ENCODE measurements at regions not wholly inside any gene's neighbourhood (a gene's known extent, or its start where the extent isn't known, plus 50 kb on each side); places are given as distances from the start of the nearest gene placed in this dataset.

- TF ChIP-seq HDGF (IDR thresholded peaks at IDR 0.05; ENCODE audit: borderline replicate concordance) (no peak), L3MBTL2 (conservative IDR thresholded peaks at IDR 0.05) (no peak), FOXM1 (IDR thresholded peaks at IDR 0.05; ENCODE audit: borderline replicate concordance) (no peak), TARDBP (IDR thresholded peaks at IDR 0.05) (no peak), ARNT (IDR thresholded peaks at IDR 0.05) (no peak), ELF4 (IDR thresholded peaks at IDR 0.05) (no peak), FOXK2 (IDR thresholded peaks at IDR 0.05) (no peak), SP1 (IDR thresholded peaks at IDR 0.05) (no peak)
- ChIA-PET POLR2A (no interaction called here), CTCF (no interaction called here)
- no peak for DNase-seq (ENCODE audit: extremely low spot score)
These were observed 138.8 kb upstream of the IL15 start for GRCh38 chr4:141497627-141498026.

DNA sequence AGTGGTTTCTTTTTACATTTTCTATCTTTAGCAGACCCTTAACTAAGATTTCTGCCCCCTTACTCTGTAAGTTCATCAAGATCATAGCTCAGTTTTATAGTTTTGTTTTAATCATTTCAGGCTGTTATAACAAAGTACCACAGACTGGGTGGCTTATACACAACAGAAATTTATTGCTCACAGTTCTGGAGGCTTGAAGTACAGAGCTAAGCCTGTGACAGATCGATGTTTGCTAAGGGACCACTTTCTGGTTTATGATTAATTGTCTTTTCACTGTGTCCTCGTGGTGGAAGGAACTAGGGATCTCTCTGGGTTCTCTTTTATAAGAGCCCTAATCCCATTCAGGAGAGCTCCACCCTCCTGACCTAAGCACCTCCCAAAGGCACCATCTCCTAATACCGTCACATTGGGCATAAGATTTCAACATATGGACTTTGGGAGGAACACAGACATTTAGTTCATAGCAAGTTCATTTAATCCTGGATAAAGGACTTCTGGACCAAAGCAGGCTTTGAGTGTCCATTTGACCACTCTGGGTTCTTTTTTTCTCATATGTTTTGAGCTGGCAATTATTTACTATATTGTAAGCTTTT is 137.0 kb upstream of the IL15 start:
- POLR2A ChIA-PET, result no interaction called here
- CTCF ChIA-PET, result interaction anchor here (0.5 to 0.6 kb wide), 2 partner anchors 147 to 1139 kb away, joined by 3 read pairs; no protein-coding TSS in a partner anchor
- no peak for DNase-seq (ENCODE audit: extremely low spot score)
- TF ChIP-seq FOXM1 (IDR thresholded peaks at IDR 0.05; ENCODE audit: borderline replicate concordance) (no peak), ZNF384 (IDR thresholded peaks at IDR 0.05) (no peak)

DNA sequence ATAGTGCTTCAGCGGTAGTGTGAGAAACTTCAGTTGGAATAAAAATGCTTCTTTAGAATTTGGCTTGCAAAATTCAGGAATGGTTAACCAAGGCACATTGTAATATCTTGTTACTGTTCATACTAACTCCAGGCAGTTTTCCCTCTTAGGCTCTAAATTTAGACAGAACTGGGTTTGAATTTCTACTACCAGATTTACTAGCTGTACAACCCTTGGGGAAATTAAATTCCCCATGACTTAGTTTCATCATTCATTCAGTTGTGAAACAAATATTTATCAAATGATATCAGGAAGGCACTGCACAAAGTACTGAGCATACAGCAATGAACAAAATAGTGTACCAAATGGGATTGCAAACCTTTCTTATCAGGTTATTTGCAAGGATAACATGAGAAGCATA is 135.0 kb upstream of the IL15 start:
- no peak for TF ChIP-seq TARDBP (IDR thresholded peaks at IDR 0.05)
- no peak for TF ChIP-seq LEF1 (IDR thresholded peaks at IDR 0.05; ENCODE audit: borderline replicate concordance)
- no peak for TF ChIP-seq FOXM1 (IDR thresholded peaks at IDR 0.05; ENCODE audit: borderline replicate concordance)
- no peak for TF ChIP-seq FOXK2 (IDR thresholded peaks at IDR 0.05)
- TF ChIP-seq ZNF384 (IDR thresholded peaks at IDR 0.05), result no peak
- no peak for TF ChIP-seq HDGF (IDR thresholded peaks at IDR 0.05; ENCODE audit: borderline replicate concordance)
- no peak for TF ChIP-seq BHLHE40 (IDR thresholded peaks at IDR 0.05; ENCODE audit: borderline replicate concordance)
- no peak for TF ChIP-seq ARNT (IDR thresholded peaks at IDR 0.05)
- no peak for TF ChIP-seq SUZ12 (IDR thresholded peaks at IDR 0.05)
- ChIA-PET CTCF (no interaction called here), POLR2A (no interaction called here)
- DNase-seq (ENCODE audit: extremely low spot score), result no peak

DNA sequence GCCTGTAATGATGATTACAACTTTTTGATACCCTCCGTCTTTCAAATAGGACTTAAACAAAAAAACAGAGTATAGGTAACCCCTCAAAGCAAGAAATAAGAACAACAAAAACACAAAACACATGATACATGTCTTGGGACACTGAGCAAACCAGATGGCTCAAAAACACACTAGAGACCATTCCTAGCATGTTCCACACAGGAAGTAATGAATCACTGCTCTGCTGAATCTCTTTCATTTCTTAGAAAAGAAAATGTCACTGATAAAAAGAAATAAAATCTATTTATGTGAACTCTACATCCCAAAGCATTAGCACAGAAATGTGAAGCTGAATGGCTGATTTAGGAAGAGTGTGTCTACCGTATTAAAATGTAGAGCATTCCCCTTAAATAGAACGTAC is 134.5 kb upstream of the IL15 start:
- TF ChIP-seq ARNT (IDR thresholded peaks at IDR 0.05) (no peak), TARDBP (IDR thresholded peaks at IDR 0.05) (no peak), HDGF (IDR thresholded peaks at IDR 0.05; ENCODE audit: borderline replicate concordance) (no peak), PKNOX1 (IDR thresholded peaks at IDR 0.05) (no peak)
- ChIA-PET CTCF (no interaction called here), POLR2A (no interaction called here)
- DNase-seq (ENCODE audit: extremely low spot score), result no peak

- POLR2A ChIA-PET, result no interaction called here
- CTCF ChIA-PET, result no interaction called here
- no peak for TF ChIP-seq TARDBP (IDR thresholded peaks at IDR 0.05)
- TF ChIP-seq FOXK2 (IDR thresholded peaks at IDR 0.05), result no peak
- no peak for TF ChIP-seq ELF4 (IDR thresholded peaks at IDR 0.05)
- TF ChIP-seq HDGF (IDR thresholded peaks at IDR 0.05; ENCODE audit: borderline replicate concordance), result no peak
- no peak for TF ChIP-seq ARNT (IDR thresholded peaks at IDR 0.05)
- TF ChIP-seq NFRKB (IDR thresholded peaks at IDR 0.05), result no peak
- no peak for TF ChIP-seq SUZ12 (IDR thresholded peaks at IDR 0.05)
- no peak for TF ChIP-seq CTBP1 (IDR thresholded peaks at IDR 0.05; ENCODE audit: borderline replicate concordance)
- no peak for TF ChIP-seq PKNOX1 (IDR thresholded peaks at IDR 0.05)
- no peak for TF ChIP-seq ZNF384 (IDR thresholded peaks at IDR 0.05)
- no peak for DNase-seq (ENCODE audit: extremely low spot score)
These were observed 133.6 kb upstream of the IL15 start for GRCh38 chr4:141502755-141503154.

- POLR2A ChIA-PET, result no interaction called here
- CTCF ChIA-PET, result no interaction called here
- DNase-seq (ENCODE audit: extremely low spot score), result no peak
- TF ChIP-seq CTBP1 (IDR thresholded peaks at IDR 0.05; ENCODE audit: borderline replicate concordance) (no peak), FOXK2 (IDR thresholded peaks at IDR 0.05) (no peak), SUZ12 (IDR thresholded peaks at IDR 0.05) (no peak), ELF4 (IDR thresholded peaks at IDR 0.05) (no peak), TARDBP (IDR thresholded peaks at IDR 0.05) (no peak), ZNF384 (IDR thresholded peaks at IDR 0.05) (no peak), LEF1 (IDR thresholded peaks at IDR 0.05; ENCODE audit: borderline replicate concordance) (no peak), FOXM1 (IDR thresholded peaks at IDR 0.05; ENCODE audit: borderline replicate concordance) (no peak), NFRKB (IDR thresholded peaks at IDR 0.05) (no peak)
These were observed 133.1 kb upstream of the IL15 start for GRCh38 chr4:141503260-141503659.

GRCh38 chr4:141511055-141511454 is 125.3 kb upstream of the IL15 start:
- CTCF ChIA-PET, result no interaction called here
- no peak for DNase-seq (ENCODE audit: extremely low spot score)
- POLR2A ChIA-PET, result no interaction called here
- TF ChIP-seq L3MBTL2 (conservative IDR thresholded peaks at IDR 0.05), result no peak
- TF ChIP-seq ELF4 (IDR thresholded peaks at IDR 0.05), result no peak
- TF ChIP-seq BHLHE40 (IDR thresholded peaks at IDR 0.05; ENCODE audit: borderline replicate concordance), result no peak
- no peak for TF ChIP-seq HDGF (IDR thresholded peaks at IDR 0.05; ENCODE audit: borderline replicate concordance)
- no peak for TF ChIP-seq TARDBP (IDR thresholded peaks at IDR 0.05)
- TF ChIP-seq LEF1 (IDR thresholded peaks at IDR 0.05; ENCODE audit: borderline replicate concordance), result no peak
- no peak for TF ChIP-seq CTBP1 (IDR thresholded peaks at IDR 0.05; ENCODE audit: borderline replicate concordance)
- TF ChIP-seq NFRKB (IDR thresholded peaks at IDR 0.05), result no peak

- no peak for DNase-seq (ENCODE audit: extremely low spot score)
- TF ChIP-seq SUZ12 (IDR thresholded peaks at IDR 0.05), result no peak
- TF ChIP-seq LEF1 (IDR thresholded peaks at IDR 0.05; ENCODE audit: borderline replicate concordance), result no peak
- TF ChIP-seq PKNOX1 (IDR thresholded peaks at IDR 0.05), result no peak
- TF ChIP-seq L3MBTL2 (conservative IDR thresholded peaks at IDR 0.05), result no peak
- TF ChIP-seq HDGF (IDR thresholded peaks at IDR 0.05; ENCODE audit: borderline replicate concordance), result no peak
- no peak for TF ChIP-seq ELF4 (IDR thresholded peaks at IDR 0.05)
- TF ChIP-seq FOXM1 (IDR thresholded peaks at IDR 0.05; ENCODE audit: borderline replicate concordance), result no peak
- no peak for TF ChIP-seq TARDBP (IDR thresholded peaks at IDR 0.05)
- no peak for TF ChIP-seq ZNF384 (IDR thresholded peaks at IDR 0.05)
- TF ChIP-seq CTBP1 (IDR thresholded peaks at IDR 0.05; ENCODE audit: borderline replicate concordance), result no peak
- no peak for TF ChIP-seq NFRKB (IDR thresholded peaks at IDR 0.05)
- TF ChIP-seq ARNT (IDR thresholded peaks at IDR 0.05), result no peak
- no peak for TF ChIP-seq FOXA1 (IDR thresholded peaks at IDR 0.05)
- no peak for TF ChIP-seq BHLHE40 (IDR thresholded peaks at IDR 0.05; ENCODE audit: borderline replicate concordance)
- no peak for TF ChIP-seq SP1 (IDR thresholded peaks at IDR 0.05)
- no peak for TF ChIP-seq FOXK2 (IDR thresholded peaks at IDR 0.05)
- CTCF ChIA-PET, result no interaction called here
- POLR2A ChIA-PET, result no interaction called here
These were observed 122.5 kb upstream of the IL15 start for GRCh38 chr4:141513866-141514265.

Data from HEK293T (cell line).